ENCODE measurements at regions not wholly inside any gene's neighbourhood (a gene's known extent, or its start where the extent isn't known, plus 50 kb on each side); places are given as distances from the start of the nearest gene placed in this dataset.
"Not testable (repeated sequence)": the region's sequence is repeated elsewhere in the genome, so short reads cannot be mapped to it uniquely, and the experiment has no call there.

DNA sequence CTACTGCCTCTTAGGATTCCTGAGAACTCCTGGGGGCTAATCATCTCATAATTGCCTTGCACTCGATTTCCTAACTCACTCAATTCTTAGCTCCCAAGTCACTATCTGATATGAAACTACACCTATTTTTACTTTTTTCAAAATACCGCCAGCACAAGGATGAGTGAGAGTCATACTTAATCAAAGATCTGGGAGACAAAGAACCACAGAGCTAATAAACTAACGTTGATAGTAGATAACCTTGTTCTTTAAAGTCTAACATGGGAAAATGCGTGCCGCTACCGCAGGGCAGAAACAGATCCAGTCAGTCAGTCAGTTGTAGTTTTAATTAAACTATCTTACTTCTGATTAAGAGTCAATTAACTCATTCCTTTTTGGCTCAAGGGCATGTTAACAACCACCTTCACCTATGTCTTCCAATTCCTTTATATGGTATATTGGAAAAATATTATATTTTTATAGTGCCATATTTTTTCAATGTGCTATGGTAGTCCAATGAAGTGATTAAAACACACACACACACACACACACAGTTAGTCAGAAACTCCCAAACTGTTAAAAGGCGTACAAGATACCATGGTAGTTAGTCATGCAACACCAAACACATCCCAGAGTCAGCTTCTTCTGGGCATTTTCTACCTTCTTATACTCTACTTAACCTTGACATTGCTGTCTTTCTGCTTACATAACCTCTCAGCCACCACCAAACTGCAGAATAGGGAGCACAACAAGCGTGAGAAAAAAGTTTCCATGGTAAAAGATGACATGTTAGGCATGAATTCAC, 114.0 kb downstream of the KLHL28 start:
- no peak for TF ChIP-seq EZH2phosphoT487 (IDR thresholded peaks at IDR 0.05; ENCODE audit: low read depth)
- TF ChIP-seq, protein P1, sequence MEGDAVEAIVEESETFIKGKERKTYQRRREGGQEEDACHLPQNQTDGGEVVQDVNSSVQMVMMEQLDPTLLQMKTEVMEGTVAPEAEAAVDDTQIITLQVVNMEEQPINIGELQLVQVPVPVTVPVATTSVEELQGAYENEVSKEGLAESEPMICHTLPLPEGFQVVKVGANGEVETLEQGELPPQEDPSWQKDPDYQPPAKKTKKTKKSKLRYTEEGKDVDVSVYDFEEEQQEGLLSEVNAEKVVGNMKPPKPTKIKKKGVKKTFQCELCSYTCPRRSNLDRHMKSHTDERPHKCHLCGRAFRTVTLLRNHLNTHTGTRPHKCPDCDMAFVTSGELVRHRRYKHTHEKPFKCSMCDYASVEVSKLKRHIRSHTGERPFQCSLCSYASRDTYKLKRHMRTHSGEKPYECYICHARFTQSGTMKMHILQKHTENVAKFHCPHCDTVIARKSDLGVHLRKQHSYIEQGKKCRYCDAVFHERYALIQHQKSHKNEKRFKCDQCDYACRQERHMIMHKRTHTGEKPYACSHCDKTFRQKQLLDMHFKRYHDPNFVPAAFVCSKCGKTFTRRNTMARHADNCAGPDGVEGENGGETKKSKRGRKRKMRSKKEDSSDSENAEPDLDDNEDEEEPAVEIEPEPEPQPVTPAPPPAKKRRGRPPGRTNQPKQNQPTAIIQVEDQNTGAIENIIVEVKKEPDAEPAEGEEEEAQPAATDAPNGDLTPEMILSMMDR (IDR thresholded peaks at IDR 0.05; ENCODE audit: low read depth, low read length) = no peak
- Histone ChIP-seq H3K36me3 (replicated peaks; ENCODE audit: low read depth, low read length) (no peaks in the 10 kb centered on the region), H3K4me1 (ENCODE audit: low read length) (no peaks in the 10 kb centered on the region; the same call in 1 of the 2 replicates), H3K27me3 (ENCODE audit: low read depth, low read length) (no peaks in the 10 kb centered on the region), H3K9me3 (ENCODE audit: insufficient read depth, low read length) (no peaks in the 10 kb centered on the region), H3K4me2 (ENCODE audit: low read length) (no peak overlapping the region), H3K4me3 (ENCODE audit: low read length) (no peak overlapping the region), H4K20me1 (ENCODE audit: insufficient read depth, low read length) (no peaks in the 10 kb centered on the region), H3K27ac (ENCODE audit: low read length) (no peak overlapping the region), H3K9ac (ENCODE audit: low read length) (no peak overlapping the region), H3K79me2 (ENCODE audit: low read length) (no peaks in the 10 kb centered on the region), H2AFZ (ENCODE audit: low read depth, low read length) (no peak overlapping the region)

DNA sequence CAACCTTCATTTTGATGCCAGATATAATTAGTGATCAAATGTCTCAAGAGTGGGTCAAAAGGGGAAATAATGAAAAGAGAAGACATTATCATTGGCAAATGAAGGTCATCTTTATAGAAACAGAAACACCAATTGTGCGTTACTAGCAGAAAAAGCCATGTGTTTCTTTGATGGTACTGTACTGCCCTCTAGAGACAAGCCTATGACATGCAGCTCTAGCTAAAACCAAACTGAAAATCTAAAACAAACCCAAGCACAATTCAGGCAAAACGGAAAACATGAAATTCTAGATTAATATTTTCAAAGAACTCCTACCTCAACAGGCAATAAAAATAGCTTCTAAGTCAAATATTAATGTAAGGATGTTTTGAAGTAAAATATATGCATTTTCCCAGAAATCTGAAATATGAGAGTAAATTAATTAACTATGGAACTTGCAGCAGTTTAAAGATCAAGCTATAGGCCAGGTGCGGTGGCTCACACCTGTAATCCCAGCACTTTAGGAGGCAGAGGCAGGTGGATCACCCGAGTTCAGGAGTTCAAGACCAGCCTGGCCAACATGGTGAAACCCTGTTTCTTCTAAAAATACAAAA, 115.4 kb downstream of the KLHL28 start:
- Histone ChIP-seq H3K9ac (ENCODE audit: low read length) (no peak overlapping the region), H3K4me3 (ENCODE audit: low read length) (peak overlapping the region; percentile 55), H3K27me3 (ENCODE audit: low read depth, low read length) (no peaks in the 10 kb centered on the region), H3K27ac (ENCODE audit: low read length) (no peak overlapping the region), H4K20me1 (ENCODE audit: insufficient read depth, low read length) (no peaks in the 10 kb centered on the region), H3K4me2 (ENCODE audit: low read length) (peak overlapping the region; percentile 67), H3K4me1 (ENCODE audit: low read length) (no peaks in the 10 kb centered on the region; the same call in 1 of the 2 replicates), H3K36me3 (replicated peaks; ENCODE audit: low read depth, low read length) (no peaks in the 10 kb centered on the region), H3K79me2 (ENCODE audit: low read length) (no peaks in the 10 kb centered on the region), H3K9me3 (ENCODE audit: insufficient read depth, low read length) (no peaks in the 10 kb centered on the region), H2AFZ (ENCODE audit: low read depth, low read length) (peak overlapping the region; percentile 53)
- TF ChIP-seq, protein P1 (IDR thresholded peaks at IDR 0.05; ENCODE audit: low read depth, low read length) = peak; percentile 93
- no peak for TF ChIP-seq EZH2phosphoT487 (IDR thresholded peaks at IDR 0.05; ENCODE audit: low read depth)

DNA sequence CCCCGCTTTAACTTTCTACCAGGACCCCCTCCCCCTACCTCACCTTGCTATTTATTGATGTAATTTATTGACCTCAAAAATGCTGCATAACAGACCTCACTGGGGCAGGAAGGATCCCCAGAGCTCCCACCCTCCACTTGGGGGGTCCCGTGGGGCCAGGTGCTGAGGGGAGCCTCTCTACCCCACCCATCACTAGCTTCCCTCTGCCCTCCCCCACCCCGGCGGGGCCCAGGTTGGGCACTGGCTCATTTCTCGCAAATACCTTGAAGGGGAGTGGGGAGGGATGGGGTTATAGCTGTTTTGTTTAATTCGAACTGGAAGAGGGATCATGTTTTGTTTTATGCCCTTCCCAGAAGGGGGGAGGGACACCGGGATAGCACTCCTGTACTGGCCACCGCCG, 125.8 kb downstream of the KLHL28 start:
- H2AFZ ChIP-seq (ENCODE audit: low read depth, low read length); H3K9ac ChIP-seq (ENCODE audit: low read length); H3K27ac ChIP-seq (ENCODE audit: low read length); H3K4me3 ChIP-seq (ENCODE audit: low read length); H3K79me2 ChIP-seq (ENCODE audit: low read length); H4K20me1 ChIP-seq (ENCODE audit: insufficient read depth, low read length); H3K4me2 ChIP-seq (ENCODE audit: low read length); H3K27me3 ChIP-seq (ENCODE audit: low read depth, low read length); H3K4me1 ChIP-seq (ENCODE audit: low read length); H3K36me3 ChIP-seq (replicated peaks; ENCODE audit: low read depth, low read length); H3K9me3 ChIP-seq (ENCODE audit: insufficient read depth, low read length): not testable (repeated sequence)

DNA sequence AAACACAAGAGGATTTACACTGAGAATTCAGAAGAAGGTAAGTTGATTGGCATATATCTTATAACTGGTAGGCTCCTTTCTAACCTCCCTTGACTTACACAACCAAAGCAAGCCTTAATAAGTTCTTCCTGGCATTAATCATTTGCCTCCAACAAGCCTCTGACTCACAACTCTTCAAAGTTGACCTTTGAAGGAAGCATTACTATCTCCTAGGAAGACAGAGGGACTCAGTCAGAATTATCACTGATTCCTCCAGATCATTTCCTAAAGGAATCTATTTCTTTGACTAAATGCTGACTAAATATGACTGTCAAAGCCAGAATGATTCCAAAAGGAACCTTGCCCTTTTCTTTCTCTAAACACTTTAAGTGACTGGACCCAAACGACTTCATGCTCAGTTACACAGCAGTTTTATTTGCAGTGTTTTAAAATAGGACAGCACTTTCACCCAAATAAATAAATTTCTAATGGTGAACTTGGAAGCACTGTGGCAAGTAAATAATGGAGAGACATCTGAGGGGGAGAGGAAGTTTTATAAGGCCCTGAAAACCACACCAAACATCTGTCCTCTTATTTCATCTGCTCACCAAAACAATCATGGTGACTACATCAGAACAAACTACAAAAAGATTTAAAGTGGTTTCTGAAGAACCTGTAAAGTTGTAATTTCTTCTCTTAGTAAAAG, 128.2 kb downstream of the KLHL28 start:
- no peaks in the 10 kb centered on the region for H3K27me3 ChIP-seq (ENCODE audit: low read depth, low read length)
- no peaks in the 10 kb centered on the region for H3K79me2 ChIP-seq (ENCODE audit: low read length)
- no peak overlapping the region for H3K9ac ChIP-seq (ENCODE audit: low read length)
- no peak overlapping the region for H3K27ac ChIP-seq (ENCODE audit: low read length)
- no peaks in the 10 kb centered on the region for H3K9me3 ChIP-seq (ENCODE audit: insufficient read depth, low read length)
- H2AFZ ChIP-seq (ENCODE audit: low read depth, low read length) = no peak overlapping the region
- H3K4me2 ChIP-seq (ENCODE audit: low read length) = no peak overlapping the region
- H3K36me3 ChIP-seq (replicated peaks; ENCODE audit: low read depth, low read length) = no peaks in the 10 kb centered on the region
- no peak overlapping the region for H3K4me3 ChIP-seq (ENCODE audit: low read length)
- no peak for TF ChIP-seq EZH2phosphoT487 (IDR thresholded peaks at IDR 0.05; ENCODE audit: low read depth)
- TF ChIP-seq, protein P1 (IDR thresholded peaks at IDR 0.05; ENCODE audit: low read depth, low read length) = no peak
- H3K4me1 ChIP-seq (ENCODE audit: low read length) = no peaks in the 10 kb centered on the region
- H4K20me1 ChIP-seq (ENCODE audit: insufficient read depth, low read length) = no peaks in the 10 kb centered on the region
